OCI-LY1 (cell line): ENCODE measurements at regions not wholly inside any gene's neighbourhood (a gene's known extent, or its start where the extent isn't known, plus 50 kb on each side); places are given as distances from the start of the nearest gene placed in this dataset.

ENCODE experiments used
- H2AFZ ChIP-seq: fragments of 200-600 bp; sonication (generic), shearing (Covaris generic); 2 replicates; pipeline ENCODE4 v1.6.0; 2014; ENCODE audit warnings: antibody characterized with exemption, mild to moderate bottlenecking, low read length
- H3F3A ChIP-seq: fragments of 200-600 bp; sonication (generic), shearing (Covaris generic); 2 replicates; pipeline ENCODE4 v1.6.0; 2014; ENCODE audit warnings: mild to moderate bottlenecking, antibody characterized with exemption, low read length, moderate library complexity; ENCODE audit not compliant: insufficient read depth
- H3K27ac ChIP-seq: fragments of 200-600 bp; sonication (generic); 2 replicates; pipeline ENCODE4 v1.5.1; 2014; ENCODE audit warnings: low read length, mixed run types, mild to moderate bottlenecking, low read depth; ENCODE audit not compliant: poor library complexity, severe bottlenecking
- H3K27me3 ChIP-seq: fragments of 200-600 bp; sonication (generic); 2 replicates; pipeline ENCODE4 v1.6.0; 2014; ENCODE audit warnings: antibody characterized with exemption, mild to moderate bottlenecking, low read length, moderate library complexity; ENCODE audit not compliant: insufficient read depth
- H3K36me3 ChIP-seq: fragments of 200-600 bp; sonication (generic); 2 replicates; pipeline ENCODE4 v1.6.1; 2014; ENCODE audit warnings: mild to moderate bottlenecking, antibody characterized with exemption, low read length, moderate library complexity, mixed read lengths; ENCODE audit not compliant: insufficient read depth
- H3K4me1 ChIP-seq: fragments of 200-600 bp; sonication (generic); 2 replicates; pipeline ENCODE4 v1.5.1; 2014; ENCODE audit warnings: mild to moderate bottlenecking, low read length, moderate library complexity; ENCODE audit not compliant: insufficient read depth, severe bottlenecking
- H3K4me2 ChIP-seq: fragments of 200-600 bp; sonication (generic), shearing (Covaris generic); 2 replicates; pipeline ENCODE4 v1.6.1; 2014; ENCODE audit warnings: low read length
- H3K4me3 ChIP-seq: fragments of 200-600 bp; sonication (generic); 2 replicates; pipeline ENCODE4 v1.5.1; 2014; ENCODE audit warnings: low read length, low read depth, mild to moderate bottlenecking, mixed read lengths; ENCODE audit not compliant: poor library complexity, severe bottlenecking
- H3K79me2 ChIP-seq: fragments of 200-600 bp; shearing (Covaris generic); 2 replicates; pipeline ENCODE4 v1.6.1; 2016; ENCODE audit warnings: mixed run types, low read length, mixed read lengths; ENCODE audit not compliant: insufficient read depth
- H3K9ac ChIP-seq: fragments of 200-600 bp; sonication (generic), shearing (Covaris generic); 2 replicates; pipeline ENCODE4 v1.6.1; 2014; ENCODE audit warnings: mild to moderate bottlenecking, low read length, mixed read lengths
- H3K9me2 ChIP-seq: fragments of 200-600 bp; sonication (generic), shearing (Covaris generic); 2 replicates; pipeline ENCODE4 v1.6.1; 2014; ENCODE audit warnings: low read depth, mild to moderate bottlenecking, low read length, mixed read lengths
- H3K9me3 ChIP-seq: fragments of 200-600 bp; shearing (Covaris generic); 2 replicates; pipeline ENCODE4 v1.6.1; 2014; ENCODE audit warnings: low read length, mixed read lengths
- H4K20me1 ChIP-seq: fragments of 200-600 bp; sonication (generic), shearing (Covaris generic); 2 replicates; pipeline ENCODE4 v1.6.0; 2016; ENCODE audit warnings: mild to moderate bottlenecking, low read length; ENCODE audit not compliant: insufficient read depth
- CTCF ChIP-seq: fragments of 200-600 bp; sonication (generic), shearing (Covaris generic); IDR thresholded peaks from 2 replicates; pipeline ENCODE4 v1.5.1; 2017; ENCODE audit warnings: mild to moderate bottlenecking, antibody characterized with exemption, low read length, moderate library complexity, mixed read lengths
- EZH2 ChIP-seq: fragments of 200-600 bp; sonication (generic), shearing (Covaris generic); IDR thresholded peaks from 2 replicates; pipeline ENCODE4 v1.8.0; 2017; ENCODE audit warnings: borderline replicate concordance, mixed run types, mild to moderate bottlenecking, antibody characterized with exemption, low read length, moderate library complexity, mixed read lengths

GRCh38 chrX:22409418-22409817, 136.7 kb downstream of the CBLL2 start:
- H3K4me1 ChIP-seq: no peaks in the 10 kb centered on the region
- no peak overlapping the region for H3K27ac ChIP-seq
- H4K20me1 ChIP-seq: no peaks in the 10 kb centered on the region
- H3K4me3 ChIP-seq: no peak overlapping the region
- H3F3A ChIP-seq: no peaks in the 10 kb centered on the region
- H3K79me2 ChIP-seq: no peaks in the 10 kb centered on the region
- H3K27me3 ChIP-seq: no peaks in the 10 kb centered on the region
- H3K9me3 ChIP-seq: no peaks in the 10 kb centered on the region
- H2AFZ ChIP-seq: no peak overlapping the region
- no peak overlapping the region for H3K4me2 ChIP-seq
- no peaks in the 10 kb centered on the region for H3K9me2 ChIP-seq
- H3K9ac ChIP-seq: no peak overlapping the region
- no peak for TF ChIP-seq CTCF
- no peak for TF ChIP-seq EZH2
- no peaks in the 10 kb centered on the region for H3K36me3 ChIP-seq

DNA sequence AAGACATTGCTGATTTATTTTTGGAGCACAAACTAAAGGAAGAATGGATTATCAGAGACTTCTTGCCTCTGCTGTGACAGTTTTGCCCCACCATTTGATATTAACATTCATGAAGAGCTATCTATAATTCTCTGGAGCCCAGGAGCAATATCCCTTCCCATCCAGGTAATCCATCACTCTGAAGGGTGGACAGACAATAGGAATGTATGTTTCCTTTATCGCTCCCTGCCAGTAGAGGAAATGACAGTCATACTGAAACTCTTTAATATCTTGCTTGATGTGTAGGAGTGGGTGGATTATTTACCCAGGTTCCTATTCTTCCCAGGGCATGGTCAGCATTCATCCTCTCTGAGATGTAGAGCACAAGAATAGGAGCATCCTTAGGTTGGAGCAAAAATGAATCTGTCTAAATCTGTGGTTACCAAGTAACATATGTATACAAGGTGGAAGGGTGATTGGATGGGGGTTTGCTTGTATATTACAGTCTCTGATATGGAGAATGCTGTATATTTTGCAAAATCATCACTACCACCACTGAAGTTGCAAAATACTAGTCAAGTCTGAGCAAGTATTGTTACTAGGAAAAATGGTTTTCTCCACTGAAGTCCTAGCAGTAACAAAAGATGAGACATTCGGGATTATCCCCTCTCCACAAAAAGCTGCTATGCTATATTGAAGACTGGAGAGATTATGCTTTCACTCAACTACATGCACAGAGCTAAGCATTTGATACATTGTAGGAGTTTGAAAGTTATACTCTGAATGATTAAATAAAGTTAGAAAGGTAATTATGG, 151.6 kb downstream of the CBLL2 start:
- Histone ChIP-seq H3K27me3 (no peaks in the 10 kb centered on the region), H4K20me1 (no peaks in the 10 kb centered on the region), H3K9me2 (no peaks in the 10 kb centered on the region), H3K27ac (no peak overlapping the region), H2AFZ (no peak overlapping the region), H3K4me2 (no peak overlapping the region), H3K79me2 (no peaks in the 10 kb centered on the region), H3K9ac (no peak overlapping the region), H3K4me3 (no peak overlapping the region), H3K4me1 (no peaks in the 10 kb centered on the region), H3F3A (no peaks in the 10 kb centered on the region), H3K9me3 (no peaks in the 10 kb centered on the region), H3K36me3 (no peaks in the 10 kb centered on the region)
- TF ChIP-seq EZH2: no peak
- no peak for TF ChIP-seq CTCF

- H3K4me2 ChIP-seq: no peak overlapping the region
- H3K36me3 ChIP-seq: no peaks in the 10 kb centered on the region
- TF ChIP-seq EZH2 (no peak), CTCF (no peak)
- H3K4me3 ChIP-seq: no peak overlapping the region
- H3K9ac ChIP-seq: no peak overlapping the region
- no peaks in the 10 kb centered on the region for H3K4me1 ChIP-seq
- no peaks in the 10 kb centered on the region for H3F3A ChIP-seq
- no peaks in the 10 kb centered on the region for H3K9me2 ChIP-seq
- no peak overlapping the region for H3K27ac ChIP-seq
- H3K9me3 ChIP-seq: no peaks in the 10 kb centered on the region
- no peaks in the 10 kb centered on the region for H3K79me2 ChIP-seq
- no peak overlapping the region for H2AFZ ChIP-seq
- H4K20me1 ChIP-seq: no peaks in the 10 kb centered on the region
- no peaks in the 10 kb centered on the region for H3K27me3 ChIP-seq
Measured at GRCh38 chrX:22424919-22425318, 152.2 kb downstream of the CBLL2 start.
